Mesenchymal stem cell (in vitro differentiated cells and primary cell): ENCODE measurements at regions not wholly inside any gene's neighbourhood (a gene's known extent, or its start where the extent isn't known, plus 50 kb on each side); places are given as distances from the start of the nearest gene placed in this dataset.

Source experiments
- DNase-seq: peaks from one replicate; pipeline ENCODE4 v3.0.0-alpha.2; 2013
- H2AFZ ChIP-seq: one replicate; pipeline ENCODE4 v1.6.1; 2013; ENCODE audit warnings: low read depth, mild to moderate bottlenecking, control low read depth, inconsistent platforms, low read length, moderate library complexity
- H2AK5ac ChIP-seq: 2 replicates; pipeline ENCODE4 v1.6.1; 2013; ENCODE audit warnings: low read length, moderate library complexity, mild to moderate bottlenecking, inconsistent platforms; ENCODE audit not compliant: severe bottlenecking
- H2BK120ac ChIP-seq: one replicate; pipeline ENCODE4 v1.6.1; 2013; ENCODE audit warnings: low read depth, mild to moderate bottlenecking, inconsistent platforms, low read length, moderate library complexity
- H2BK12ac ChIP-seq, 2 experiments: one replicate each; pipeline ENCODE4 v1.6.1; 2013; ENCODE audit warnings: inconsistent platforms in 2 of 2, low read length in 2 of 2, mild to moderate bottlenecking in 2 of 2, moderate library complexity in 2 of 2, control low read depth in 1 of 2
- H2BK15ac ChIP-seq: one replicate; pipeline ENCODE4 v1.6.1; 2013; ENCODE audit warnings: mild to moderate bottlenecking, low read depth, inconsistent platforms; ENCODE audit not compliant: poor library complexity, severe bottlenecking
- H2BK5ac ChIP-seq: 2 replicates; pipeline ENCODE4 v1.6.1; 2013; ENCODE audit warnings: low read depth, mild to moderate bottlenecking, low read length, control low read depth, inconsistent platforms; ENCODE audit not compliant: poor library complexity, severe bottlenecking
- H3K14ac ChIP-seq, 2 experiments: one replicate each; pipeline ENCODE4 v1.6.1; 2013; ENCODE audit warnings: inconsistent platforms in 2 of 2, low read length in 2 of 2, control low read depth in 1 of 2, mild to moderate bottlenecking in 1 of 2, moderate library complexity in 1 of 2
- H3K18ac ChIP-seq, 2 experiments: one replicate each; pipeline ENCODE4 v1.6.1; 2013; ENCODE audit warnings: inconsistent platforms in 2 of 2, low read length in 2 of 2, control low read depth in 1 of 2, low read depth in 1 of 2, mild to moderate bottlenecking in 1 of 2
- H3K23ac ChIP-seq, 2 experiments: one replicate each; pipeline ENCODE4 v1.6.1; 2013; ENCODE audit warnings: inconsistent platforms in 2 of 2, low read length in 2 of 2, mild to moderate bottlenecking in 2 of 2, moderate library complexity in 2 of 2, control low read depth in 1 of 2
- H3K27ac ChIP-seq: 2 replicates; pipeline ENCODE4 v1.5.1; 2013; ENCODE audit warnings: mild to moderate bottlenecking, moderate library complexity, low read length, control low read depth, inconsistent platforms; ENCODE audit not compliant: poor library complexity, severe bottlenecking
- H3K27me3 ChIP-seq, 2 experiments: 2 replicates each; pipeline versions ENCODE4 v1.6.1 to v1.7.0; 2013; ENCODE audit warnings: low read length in 2 of 2, mild to moderate bottlenecking in 2 of 2, moderate library complexity in 2 of 2, control low read depth in 1 of 2, inconsistent platforms in 1 of 2; ENCODE audit not compliant: control insufficient read depth in 1 of 2, insufficient read depth in 1 of 2
- H3K36me3 ChIP-seq, 2 experiments: 2 replicates each; pipeline versions ENCODE4 v1.6.1 to v1.7.0; 2013; ENCODE audit warnings: low read length in 2 of 2, control low read depth in 1 of 2, inconsistent platforms in 1 of 2, low read depth in 1 of 2, mild to moderate bottlenecking in 1 of 2; ENCODE audit not compliant: insufficient read depth in 2 of 2, control insufficient read depth in 1 of 2
- H3K4ac ChIP-seq, 2 experiments: one replicate each; pipeline ENCODE4 v1.6.1; 2013; ENCODE audit warnings: inconsistent platforms in 2 of 2, low read length in 2 of 2, mild to moderate bottlenecking in 2 of 2, moderate library complexity in 2 of 2, control low read depth in 1 of 2, low read depth in 1 of 2
- H3K4me1 ChIP-seq: 2 replicates; pipeline ENCODE4 v1.6.1; 2013; ENCODE audit warnings: low read depth, low read length, control low read depth; ENCODE audit not compliant: control insufficient read depth, insufficient read depth
- H3K4me2 ChIP-seq: 2 replicates; pipeline ENCODE4 v1.6.1; 2013; ENCODE audit warnings: low read length, mild to moderate bottlenecking, inconsistent platforms; ENCODE audit not compliant: poor library complexity, severe bottlenecking
- H3K4me3 ChIP-seq, 2 experiments: 2 replicates each; pipeline versions ENCODE4 v1.5.1 to v1.7.0; 2013; ENCODE audit warnings: low read length in 2 of 2, mild to moderate bottlenecking in 2 of 2, control low read depth in 1 of 2, low read depth in 1 of 2; ENCODE audit not compliant: insufficient read depth in 1 of 2
- H3K79me1 ChIP-seq: replicated peaks from 2 replicates; pipeline ENCODE4 v1.6.1; 2013; ENCODE audit warnings: mild to moderate bottlenecking, control low read depth, low read length, inconsistent platforms; ENCODE audit not compliant: poor library complexity, severe bottlenecking
- H3K9ac ChIP-seq: 2 replicates; pipeline ENCODE4 v1.7.0; 2013; ENCODE audit warnings: mild to moderate bottlenecking, low read length, moderate library complexity
- H3K9me3 ChIP-seq: 2 replicates; pipeline ENCODE4 v1.7.0; 2013; ENCODE audit warnings: mild to moderate bottlenecking, low read length; ENCODE audit not compliant: control insufficient read depth
- H4K8ac ChIP-seq: one replicate; pipeline ENCODE4 v1.6.1; 2013; ENCODE audit warnings: inconsistent platforms, mild to moderate bottlenecking, low read length, moderate library complexity
- H4K91ac ChIP-seq: one replicate; pipeline ENCODE4 v1.6.1; 2013; ENCODE audit warnings: mild to moderate bottlenecking, low read length, inconsistent platforms
- WGBS: methylation state at CpG from one replicate; pipeline ENCODE4 v1.1.7; 2013; ENCODE audit warnings: mixed read lengths; 5-methylcytosine and 5-hydroxymethylcytosine counted together

DNA sequence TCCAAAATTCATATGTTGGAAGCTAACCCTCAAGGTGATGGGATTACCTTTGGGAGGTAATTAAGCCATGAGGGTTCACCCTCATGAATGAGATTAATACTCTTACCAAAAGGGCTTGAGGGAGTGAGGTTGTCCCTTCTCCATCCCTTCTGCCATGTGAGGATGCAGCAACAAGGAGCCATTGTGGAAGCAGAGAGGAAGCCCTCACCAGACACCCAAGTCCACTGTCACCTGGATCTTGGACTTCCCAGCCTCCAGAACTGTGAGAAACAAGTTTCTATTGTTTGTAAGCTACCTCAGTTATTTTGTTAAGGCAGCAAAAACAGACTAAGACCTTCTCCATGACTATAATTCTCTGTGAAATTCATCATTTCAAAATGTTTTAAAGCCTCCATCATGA lies 125.7 kb downstream of the FAM124B start:
- Histone ChIP-seq H3K27me3 (no peaks in the 10 kb centered on the region), H3K27ac (no peak overlapping the region), H3K4me3 (no peak overlapping the region), H4K91ac (no peak overlapping the region), H2AK5ac (no peak overlapping the region), H3K36me3 (no peaks in the 10 kb centered on the region), H3K79me1 (no peaks in the 10 kb centered on the region), H3K18ac (no peak overlapping the region), H2AFZ (no peak overlapping the region), H3K4me2 (no peak overlapping the region), H3K14ac (no peak overlapping the region), H3K23ac (no peak overlapping the region), H3K9me3 (no peaks in the 10 kb centered on the region), H3K4ac (no peak overlapping the region), H3K9ac (no peak overlapping the region), H4K8ac (no peak overlapping the region), H2BK5ac (no peak overlapping the region), H2BK12ac (no peak overlapping the region), H2BK120ac (no peak overlapping the region), H3K4me1 (no peaks in the 10 kb centered on the region), H2BK15ac (no peak overlapping the region)
- DNase-seq: no peak

- no peak overlapping the region for H3K9ac ChIP-seq
- no peaks in the 10 kb centered on the region for H3K27me3 ChIP-seq
- no peak overlapping the region for H2BK12ac ChIP-seq
- no peak overlapping the region for H3K23ac ChIP-seq
- no peak overlapping the region for H3K4me2 ChIP-seq
- H3K79me1 ChIP-seq: no peaks in the 10 kb centered on the region
- H2BK15ac ChIP-seq: no peak overlapping the region
- no peak overlapping the region for H4K91ac ChIP-seq
- H3K4me3 ChIP-seq: no peak overlapping the region
- no peak overlapping the region for H2BK5ac ChIP-seq
- H2BK120ac ChIP-seq: no peak overlapping the region
- H3K27ac ChIP-seq: no peak overlapping the region
- H3K4ac ChIP-seq: no peak overlapping the region
- H3K18ac ChIP-seq: no peak overlapping the region
- H3K4me1 ChIP-seq: no peaks in the 10 kb centered on the region
- 87% methylated on average over 6 of the region's 6 CpGs for WGBS
- H3K9me3 ChIP-seq: no peaks in the 10 kb centered on the region
- no peak overlapping the region for H3K14ac ChIP-seq
- no peaks in the 10 kb centered on the region for H3K36me3 ChIP-seq
- DNase-seq: peak; percentile 32
- no peak overlapping the region for H4K8ac ChIP-seq
- no peak overlapping the region for H2AK5ac ChIP-seq
- no peak overlapping the region for H2AFZ ChIP-seq
Measured at GRCh38 chr2:224272237-224272910, 129.5 kb downstream of the FAM124B start.

- H2BK120ac ChIP-seq: no peak overlapping the region
- no peak overlapping the region for H2AK5ac ChIP-seq
- no peak overlapping the region for H3K18ac ChIP-seq
- no peak overlapping the region for H2AFZ ChIP-seq
- no peak overlapping the region for H3K27ac ChIP-seq
- no peaks in the 10 kb centered on the region for H3K36me3 ChIP-seq
- no peak overlapping the region for H3K9ac ChIP-seq
- H3K4me3 ChIP-seq: no peak overlapping the region
- no peak overlapping the region for H3K4me2 ChIP-seq
- H3K14ac ChIP-seq: no peak overlapping the region
- H2BK12ac ChIP-seq: peak overlapping the region in 1 of 2 experiments; percentile 12
- no peak overlapping the region for H2BK15ac ChIP-seq
- H3K27me3 ChIP-seq: no peaks in the 10 kb centered on the region
- no peak overlapping the region for H3K23ac ChIP-seq
- H4K8ac ChIP-seq: no peak overlapping the region
- no peaks in the 10 kb centered on the region for H3K9me3 ChIP-seq
- no peaks in the 10 kb centered on the region for H3K4me1 ChIP-seq
- no CpG with 5 or more reads among the region's 1 CpG for WGBS
- no peak overlapping the region for H4K91ac ChIP-seq
- H2BK5ac ChIP-seq: no peak overlapping the region
- no peaks in the 10 kb centered on the region for H3K79me1 ChIP-seq
- DNase-seq: no peak
- no peak overlapping the region for H3K4ac ChIP-seq
Measured at GRCh38 chr2:224271617-224272236, 130.2 kb downstream of the FAM124B start.

- H2AK5ac ChIP-seq: no peak overlapping the region
- no peak overlapping the region for H3K23ac ChIP-seq
- H3K9ac ChIP-seq: peak overlapping the region; percentile 79
- H3K27ac ChIP-seq: no peak overlapping the region
- H3K4me3 ChIP-seq: no peak overlapping the region
- no peaks in the 10 kb centered on the region for H3K27me3 ChIP-seq
- 20% methylated on average over 2 of the region's 4 CpGs for WGBS
- H3K18ac ChIP-seq: peak overlapping the region in 1 of 2 experiments; percentile 73
- H2AFZ ChIP-seq: no peak overlapping the region
- H4K8ac ChIP-seq: no peak overlapping the region
- H3K4ac ChIP-seq: no peak overlapping the region
- peak; percentile 98 for DNase-seq
- no peaks in the 10 kb centered on the region for H3K79me1 ChIP-seq
- peak overlapping the region; percentile 11 for H2BK120ac ChIP-seq
- H2BK5ac ChIP-seq: no peak overlapping the region
- H3K14ac ChIP-seq: no peak overlapping the region
- no peaks in the 10 kb centered on the region for H3K36me3 ChIP-seq
- no peaks in the 10 kb centered on the region for H3K4me1 ChIP-seq
- H2BK15ac ChIP-seq: no peak overlapping the region
- no peak overlapping the region for H2BK12ac ChIP-seq
- H3K9me3 ChIP-seq: no peaks in the 10 kb centered on the region
- H3K4me2 ChIP-seq: no peak overlapping the region
- no peak overlapping the region for H4K91ac ChIP-seq
Measured at GRCh38 chr2:224268441-224268840, 133.5 kb downstream of the FAM124B start.
